GM12878 (cell line): ENCODE measurements at regions not wholly inside any gene's neighbourhood (a gene's known extent, or its start where the extent isn't known, plus 50 kb on each side); places are given as distances from the start of the nearest gene placed in this dataset.

Source experiments
- ATAC-seq: fragments of 200-7000 bp; cut with Tn5 transposase; 3 replicates; pipeline ENCODE4 v1.9.1; 2020; ENCODE audit warnings: mild to moderate bottlenecking, moderate library complexity
- BruUV-seq: library from RNA; stranded (reverse); fragments of 400-500 nt; replicated peaks from 2 replicates; lab custom pipeline; 2021; lab: Mats Ljungman, UMichigan
- CTCF ChIA-PET: fragments of 300-600 bp; sonication (Branson Sonifier 250); formaldehyde crosslinking; extraction: SDS; loops from one replicate; lab custom pipeline; 2021; ENCODE audit warnings: inconsistent platforms; lab: Yijun Ruan, JAX
- POLR2A ChIA-PET: fragments of 350-600 bp; formaldehyde crosslinking; extraction: SDS; loops from one replicate; lab custom pipeline; 2021; ENCODE audit warnings: inconsistent platforms; lab: Charles Lee
- RAD21 ChIA-PET: fragments of 300-600 bp; sonication (Branson Sonifier 250); formaldehyde crosslinking; loops from one replicate; lab custom pipeline; 2023; ENCODE audit warnings: antibody characterized with exemption; ENCODE audit not compliant: unreplicated experiment; lab: Charles Lee
- SMC1A ChIA-PET: fragments of 300-600 bp; sonication (Branson Sonifier 250); formaldehyde crosslinking; loops from one replicate; lab custom pipeline; 2023; ENCODE audit not compliant: unreplicated experiment, uncharacterized antibody; lab: Charles Lee
- DNase-seq: peaks from one replicate; pipeline ENCODE4 v3.0.0-alpha.2; 2011; ENCODE audit warnings: low read depth, low spot score
- FAIRE-seq: peaks from 3 replicates; lab custom pipeline; 2011; peaks lifted over from hg19 to GRCh38; lab: Jason Lieb, UNC
- H2AFZ ChIP-seq: 2 replicates; pipeline ENCODE4 v1.6.0; 2011; ENCODE audit warnings: low read depth, low read length, control low read depth; ENCODE audit not compliant: control insufficient read depth
- H3K27ac ChIP-seq: 2 replicates; pipeline ENCODE4 v1.5.1; 2011; ENCODE audit warnings: control low read depth; ENCODE audit not compliant: control insufficient read depth, insufficient read depth
- H3K27me3 ChIP-seq, 2 experiments: replicated peaks in 1 of 2; 2 replicates each; pipeline versions ENCODE4 v1.6.0 to v1.6.1; 2011; ENCODE audit warnings: low read length in 1 of 2; ENCODE audit not compliant: control insufficient read depth in 2 of 2, insufficient read depth in 2 of 2
- H3K36me3 ChIP-seq, 2 experiments: 2 replicates each; pipeline ENCODE4 v1.5.1; 2011; ENCODE audit warnings: low read length in 1 of 2; ENCODE audit not compliant: control insufficient read depth in 2 of 2, insufficient read depth in 2 of 2
- H3K4me1 ChIP-seq: 2 replicates; pipeline ENCODE4 v1.6.1; 2011; ENCODE audit warnings: mild to moderate bottlenecking, low read length, moderate library complexity, mixed read lengths; ENCODE audit not compliant: control insufficient read depth, insufficient read depth
- H3K4me2 ChIP-seq: 2 replicates; pipeline ENCODE4 v1.6.0; 2011; ENCODE audit warnings: control low read depth; ENCODE audit not compliant: control insufficient read depth, insufficient read depth
- H3K4me3 ChIP-seq: fragments of 200-600 bp; sonication (generic); 2 replicates; pipeline ENCODE4 v1.5.1; 2016
- H3K79me2 ChIP-seq: 2 replicates; pipeline ENCODE4 v1.6.0; 2011; ENCODE audit warnings: low read length; ENCODE audit not compliant: control insufficient read depth, insufficient read depth
- H3K9ac ChIP-seq: 2 replicates; pipeline ENCODE4 v1.8.0; 2011; ENCODE audit warnings: low read length, control low read depth, mixed read lengths; ENCODE audit not compliant: control insufficient read depth, insufficient read depth
- H3K9me3 ChIP-seq: replicated peaks from 3 replicates; pipeline ENCODE4 v1.5.1; 2011; ENCODE audit warnings: mild to moderate bottlenecking, low read length; ENCODE audit not compliant: control insufficient read depth, insufficient read depth
- H4K20me1 ChIP-seq: 2 replicates; pipeline ENCODE4 v1.6.0; 2011; ENCODE audit not compliant: control insufficient read depth, insufficient read depth
- BMI1 ChIP-seq: fragments of 450-650 bp; IDR thresholded peaks from 2 replicates; pipeline ENCODE4 v1.6.1; 2016; ENCODE audit warnings: mild to moderate bottlenecking, moderate library complexity, borderline replicate concordance
- FOS ChIP-seq: IDR thresholded peaks from 3 replicates; pipeline ENCODE4 v1.6.1; 2011; ENCODE audit warnings: borderline replicate concordance; ENCODE audit not compliant: insufficient read length; ENCODE audit errors: extremely low read depth
- MYB ChIP-seq: fragments of 150-350 bp; IDR thresholded peaks from 2 replicates; pipeline ENCODE4 v1.6.1; 2014; ENCODE audit warnings: mild to moderate bottlenecking, low read depth, low read length, borderline replicate concordance
- POLR2AphosphoS2 ChIP-seq: IDR thresholded peaks from 2 replicates; pipeline ENCODE4 v1.6.1; 2011; ENCODE audit warnings: low read depth, mild to moderate bottlenecking, low read length, improper control_type of control experiment, moderate library complexity
- SIN3A ChIP-seq: IDR thresholded peaks from 2 replicates; pipeline ENCODE4 v1.6.1; 2012; ENCODE audit warnings: low read depth, low read length, improper control_type of control experiment
- WGBS: methylation state at CpG from one replicate; pipeline ENCODE4 v1.1.6; 2016; ENCODE audit warnings: low lambda C conversion rate; ENCODE audit not compliant: insufficient replicate concordance, insufficient coverage; ENCODE audit errors: missing lambda C conversion rate; 5-methylcytosine and 5-hydroxymethylcytosine counted together
- in situ Hi-C: fragments of 300-500 bp; cut with MboI; formaldehyde crosslinking; loops from 9 replicates; pipeline ENCODE4 v1.14.3; 2018; ENCODE audit warnings: mixed read lengths
- intact Hi-C: fragments of 100-400 bp; cut with micrococcal nuclease; formaldehyde crosslinking; loops from one replicate; pipeline ENCODE4 v1.14.2; 2022; ENCODE audit not compliant: unreplicated experiment
- TF ChIP-seq, protein P1 (sequence below): IDR thresholded peaks from 2 replicates; pipeline ENCODE4 v1.6.1; 2012; ENCODE audit warnings: improper control_type of control experiment, low read depth, low read length; ENCODE audit not compliant: insufficient replicate concordance

GRCh38 chr17:70882504-70882903, 713.2 kb downstream of the KCNJ2 start:
- Histone ChIP-seq H2AFZ (no peak overlapping the region), H3K36me3 (no peaks in the 10 kb centered on the region), H3K4me2 (no peak overlapping the region), H3K9ac (no peak overlapping the region), H3K27me3 (no peaks in the 10 kb centered on the region), H3K4me1 (no peaks in the 10 kb centered on the region), H3K9me3 (no peaks in the 10 kb centered on the region), H4K20me1 (no peaks in the 10 kb centered on the region), H3K4me3 (no peak overlapping the region), H3K79me2 (no peaks in the 10 kb centered on the region), H3K27ac (no peak overlapping the region)
- ATAC-seq (no peak), FAIRE-seq (no peak), DNase-seq (no peak)
- in situ Hi-C loops, result no loop called here
- ChIA-PET RAD21 (no interaction called here), CTCF (no interaction called here), POLR2A (no interaction called here), SMC1A (no interaction called here)
- BruUV-seq, result no TSS peak
- TF ChIP-seq BMI1 (no peak), MYB (no peak), POLR2AphosphoS2 (no peak), FOS (no peak), SIN3A (no peak)
- TF ChIP-seq, protein P1, sequence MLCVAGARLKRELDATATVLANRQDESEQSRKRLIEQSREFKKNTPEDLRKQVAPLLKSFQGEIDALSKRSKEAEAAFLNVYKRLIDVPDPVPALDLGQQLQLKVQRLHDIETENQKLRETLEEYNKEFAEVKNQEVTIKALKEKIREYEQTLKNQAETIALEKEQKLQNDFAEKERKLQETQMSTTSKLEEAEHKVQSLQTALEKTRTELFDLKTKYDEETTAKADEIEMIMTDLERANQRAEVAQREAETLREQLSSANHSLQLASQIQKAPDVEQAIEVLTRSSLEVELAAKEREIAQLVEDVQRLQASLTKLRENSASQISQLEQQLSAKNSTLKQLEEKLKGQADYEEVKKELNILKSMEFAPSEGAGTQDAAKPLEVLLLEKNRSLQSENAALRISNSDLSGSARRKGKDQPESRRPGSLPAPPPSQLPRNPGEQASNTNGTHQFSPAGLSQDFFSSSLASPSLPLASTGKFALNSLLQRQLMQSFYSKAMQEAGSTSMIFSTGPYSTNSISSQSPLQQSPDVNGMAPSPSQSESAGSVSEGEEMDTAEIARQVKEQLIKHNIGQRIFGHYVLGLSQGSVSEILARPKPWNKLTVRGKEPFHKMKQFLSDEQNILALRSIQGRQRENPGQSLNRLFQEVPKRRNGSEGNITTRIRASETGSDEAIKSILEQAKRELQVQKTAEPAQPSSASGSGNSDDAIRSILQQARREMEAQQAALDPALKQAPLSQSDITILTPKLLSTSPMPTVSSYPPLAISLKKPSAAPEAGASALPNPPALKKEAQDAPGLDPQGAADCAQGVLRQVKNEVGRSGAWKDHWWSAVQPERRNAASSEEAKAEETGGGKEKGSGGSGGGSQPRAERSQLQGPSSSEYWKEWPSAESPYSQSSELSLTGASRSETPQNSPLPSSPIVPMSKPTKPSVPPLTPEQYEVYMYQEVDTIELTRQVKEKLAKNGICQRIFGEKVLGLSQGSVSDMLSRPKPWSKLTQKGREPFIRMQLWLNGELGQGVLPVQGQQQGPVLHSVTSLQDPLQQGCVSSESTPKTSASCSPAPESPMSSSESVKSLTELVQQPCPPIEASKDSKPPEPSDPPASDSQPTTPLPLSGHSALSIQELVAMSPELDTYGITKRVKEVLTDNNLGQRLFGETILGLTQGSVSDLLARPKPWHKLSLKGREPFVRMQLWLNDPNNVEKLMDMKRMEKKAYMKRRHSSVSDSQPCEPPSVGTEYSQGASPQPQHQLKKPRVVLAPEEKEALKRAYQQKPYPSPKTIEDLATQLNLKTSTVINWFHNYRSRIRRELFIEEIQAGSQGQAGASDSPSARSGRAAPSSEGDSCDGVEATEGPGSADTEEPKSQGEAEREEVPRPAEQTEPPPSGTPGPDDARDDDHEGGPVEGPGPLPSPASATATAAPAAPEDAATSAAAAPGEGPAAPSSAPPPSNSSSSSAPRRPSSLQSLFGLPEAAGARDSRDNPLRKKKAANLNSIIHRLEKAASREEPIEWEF, result no peak
- WGBS, result 22% methylated on average over 6 of the region's 6 CpGs
- intact Hi-C loops, result no loop called here
